ENCODE measurements at regions not wholly inside any gene's neighbourhood (a gene's known extent, or its start where the extent isn't known, plus 50 kb on each side); places are given as distances from the start of the nearest gene placed in this dataset.
A peak's percentile ranks its signal among the peaks of the same experiment; 100 is the strongest.

GRCh38 chr5:68455216-68455615, 239.7 kb downstream of the PIK3R1 start:
- DNase-seq = no peak

GRCh38 chr5:68456756-68457217, 241.2 kb downstream of the PIK3R1 start:
- no peak for DNase-seq

GRCh38 chr5:68457285-68457684, 241.7 kb downstream of the PIK3R1 start:
- no peak for DNase-seq

- no peak for DNase-seq
These were observed 243.0 kb downstream of the PIK3R1 start for GRCh38 chr5:68458416-68459021.

- peak; percentile 4 for DNase-seq
These were observed 243.7 kb downstream of the PIK3R1 start for GRCh38 chr5:68459093-68459809.

GRCh38 chr5:68459810-68460139, 244.2 kb downstream of the PIK3R1 start:
- DNase-seq = no peak

GRCh38 chr5:68460147-68460798, 244.7 kb downstream of the PIK3R1 start:
- peak; percentile 17 for DNase-seq

- DNase-seq = no peak
These were observed 248.1 kb downstream of the PIK3R1 start for GRCh38 chr5:68463606-68464005.

GRCh38 chr5:68464424-68464823, 248.9 kb downstream of the PIK3R1 start:
- no peak for DNase-seq

GRCh38 chr5:68465133-68465532, 249.6 kb downstream of the PIK3R1 start:
- no peak for DNase-seq

- DNase-seq = no peak
These were observed 250.5 kb downstream of the PIK3R1 start for GRCh38 chr5:68465934-68466551.

GRCh38 chr5:68467208-68467607, 251.7 kb downstream of the PIK3R1 start:
- DNase-seq = no peak

GRCh38 chr5:68467794-68468193, 252.2 kb downstream of the PIK3R1 start:
- DNase-seq = no peak

- no peak for DNase-seq
These were observed 252.8 kb downstream of the PIK3R1 start for GRCh38 chr5:68468322-68468721.

- no peak for DNase-seq
These were observed 260.0 kb downstream of the PIK3R1 start for GRCh38 chr5:68475476-68475983.

GRCh38 chr5:68476854-68477253, 261.3 kb downstream of the PIK3R1 start:
- DNase-seq = no peak

GRCh38 chr5:68478301-68479095, 262.9 kb downstream of the PIK3R1 start:
- no peak for DNase-seq

GRCh38 chr5:68479524-68479923, 264.0 kb downstream of the PIK3R1 start:
- no peak for DNase-seq

GRCh38 chr5:68480335-68480940, 264.9 kb downstream of the PIK3R1 start:
- DNase-seq = no peak

GRCh38 chr5:68482199-68482598, 266.6 kb downstream of the PIK3R1 start:
- DNase-seq = no peak

GRCh38 chr5:68484307-68485068, 268.9 kb downstream of the PIK3R1 start:
- DNase-seq = no peak

- DNase-seq = no peak
These were observed 274.0 kb downstream of the PIK3R1 start for GRCh38 chr5:68489556-68489955.
